ENCODE measurements at regions not wholly inside any gene's neighbourhood (a gene's known extent, or its start where the extent isn't known, plus 50 kb on each side); places are given as distances from the start of the nearest gene placed in this dataset.

DNA sequence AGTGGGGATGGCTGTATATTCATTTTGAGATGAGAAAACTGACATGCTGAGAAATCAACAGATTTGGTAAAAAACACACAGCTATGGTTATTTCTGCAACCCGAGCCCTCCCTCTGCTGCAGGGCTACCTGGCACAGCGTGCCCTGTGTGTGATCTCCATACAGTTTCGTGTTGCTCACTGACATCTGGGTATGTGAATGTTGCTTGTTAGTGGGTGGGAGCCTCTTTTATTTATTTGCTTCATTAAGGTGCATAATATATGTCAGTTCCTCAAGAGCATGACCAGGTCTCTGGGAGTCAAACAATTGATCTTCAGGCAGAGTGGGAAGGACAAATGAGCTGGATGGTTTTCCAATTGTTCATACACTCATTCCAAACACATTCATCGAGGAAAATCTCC lies 139.1 kb upstream of the FHL2 start:
- no peaks in the 10 kb centered on the region for H3F3A ChIP-seq (replicated peaks; ENCODE audit: insufficient read depth)
- no peak overlapping the region for H3K4me2 ChIP-seq
- WGBS (ENCODE audit: low lambda C conversion rate) = 5% methylated on average over 4 of the region's 4 CpGs
- ChIA-PET CTCF (interaction anchor here (0.9 to 2.0 kb wide), 5 partner anchors 9 to 169 kb away, joined by 4 to 10 read pairs (median 5); no protein-coding TSS in a partner anchor), POLR2A (no interaction called here)
- H3K4me1 ChIP-seq (ENCODE audit: control insufficient read depth in 1 of 2, insufficient read depth in 2 of 2, low read depth in 1 of 2, low read length in 1 of 2) = no peaks in the 10 kb centered on the region
- H2AFZ ChIP-seq (ENCODE audit: low read depth) = no peak overlapping the region
- H3K9me2 ChIP-seq = no peaks in the 10 kb centered on the region
- no peaks in the 10 kb centered on the region; the same call in 1 of the 2 replicates for H3K27me3 ChIP-seq (ENCODE audit: insufficient read depth)
- H3K9me3 ChIP-seq = no peaks in the 10 kb centered on the region
- H3K4me3 ChIP-seq (ENCODE audit: low read depth in 2 of 2, low read length in 1 of 2) = no peak overlapping the region
- TF ChIP-seq EP300 (IDR thresholded peaks at IDR 0.05; ENCODE audit: borderline replicate concordance in 1 of 2, low read depth in 1 of 2, low read length in 1 of 2) = no peak
- no peak for TF ChIP-seq FOXM1 (IDR thresholded peaks at IDR 0.05; ENCODE audit: low read depth)
- no peak for TF ChIP-seq CHD2 (IDR thresholded peaks at IDR 0.05; ENCODE audit: low read length, partially characterized antibody)
- no peak for TF ChIP-seq RXRA (IDR thresholded peaks at IDR 0.05; ENCODE audit: borderline replicate concordance, low read depth)
- TF ChIP-seq, protein P1, sequence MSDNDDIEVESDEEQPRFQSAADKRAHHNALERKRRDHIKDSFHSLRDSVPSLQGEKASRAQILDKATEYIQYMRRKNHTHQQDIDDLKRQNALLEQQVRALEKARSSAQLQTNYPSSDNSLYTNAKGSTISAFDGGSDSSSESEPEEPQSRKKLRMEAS (IDR thresholded peaks at IDR 0.05; ENCODE audit: low read depth) = no peak
- TF ChIP-seq RAD21 (IDR thresholded peaks at IDR 0.05; ENCODE audit: low read length) = no peak
- TF ChIP-seq FOSL2 (IDR thresholded peaks at IDR 0.05; ENCODE audit: borderline replicate concordance, low read depth) = no peak
- no peak for TF ChIP-seq TCF12 (IDR thresholded peaks at IDR 0.05)
- TF ChIP-seq SIN3A (IDR thresholded peaks at IDR 0.05; ENCODE audit: borderline replicate concordance, low read depth, low read length) = no peak
- TF ChIP-seq RCOR1 (IDR thresholded peaks at IDR 0.05; ENCODE audit: low read length) = no peak
- no peak for TF ChIP-seq POLR2AphosphoS5 (IDR thresholded peaks at IDR 0.05; ENCODE audit: low read depth, low read length)
- TF ChIP-seq, protein P2, sequence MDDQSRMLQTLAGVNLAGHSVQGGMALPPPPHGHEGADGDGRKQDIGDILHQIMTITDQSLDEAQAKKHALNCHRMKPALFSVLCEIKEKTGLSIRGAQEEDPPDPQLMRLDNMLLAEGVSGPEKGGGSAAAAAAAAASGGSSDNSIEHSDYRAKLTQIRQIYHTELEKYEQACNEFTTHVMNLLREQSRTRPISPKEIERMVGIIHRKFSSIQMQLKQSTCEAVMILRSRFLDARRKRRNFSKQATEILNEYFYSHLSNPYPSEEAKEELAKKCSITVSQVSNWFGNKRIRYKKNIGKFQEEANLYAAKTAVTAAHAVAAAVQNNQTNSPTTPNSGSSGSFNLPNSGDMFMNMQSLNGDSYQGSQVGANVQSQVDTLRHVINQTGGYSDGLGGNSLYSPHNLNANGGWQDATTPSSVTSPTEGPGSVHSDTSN (IDR thresholded peaks at IDR 0.05) = no peak
- TF ChIP-seq MXI1 (IDR thresholded peaks at IDR 0.05; ENCODE audit: low read depth, low read length) = no peak
- TF ChIP-seq, protein P3, sequence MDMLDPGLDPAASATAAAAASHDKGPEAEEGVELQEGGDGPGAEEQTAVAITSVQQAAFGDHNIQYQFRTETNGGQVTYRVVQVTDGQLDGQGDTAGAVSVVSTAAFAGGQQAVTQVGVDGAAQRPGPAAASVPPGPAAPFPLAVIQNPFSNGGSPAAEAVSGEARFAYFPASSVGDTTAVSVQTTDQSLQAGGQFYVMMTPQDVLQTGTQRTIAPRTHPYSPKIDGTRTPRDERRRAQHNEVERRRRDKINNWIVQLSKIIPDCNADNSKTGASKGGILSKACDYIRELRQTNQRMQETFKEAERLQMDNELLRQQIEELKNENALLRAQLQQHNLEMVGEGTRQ (IDR thresholded peaks at IDR 0.05; ENCODE audit: borderline replicate concordance, low read depth, low read length) = no peak
- no peak for TF ChIP-seq RFX5 (IDR thresholded peaks at IDR 0.05; ENCODE audit: low read length)
- no peak for TF ChIP-seq SMC3 (IDR thresholded peaks at IDR 0.05; ENCODE audit: low read depth, low read length)
- TF ChIP-seq, protein P4, sequence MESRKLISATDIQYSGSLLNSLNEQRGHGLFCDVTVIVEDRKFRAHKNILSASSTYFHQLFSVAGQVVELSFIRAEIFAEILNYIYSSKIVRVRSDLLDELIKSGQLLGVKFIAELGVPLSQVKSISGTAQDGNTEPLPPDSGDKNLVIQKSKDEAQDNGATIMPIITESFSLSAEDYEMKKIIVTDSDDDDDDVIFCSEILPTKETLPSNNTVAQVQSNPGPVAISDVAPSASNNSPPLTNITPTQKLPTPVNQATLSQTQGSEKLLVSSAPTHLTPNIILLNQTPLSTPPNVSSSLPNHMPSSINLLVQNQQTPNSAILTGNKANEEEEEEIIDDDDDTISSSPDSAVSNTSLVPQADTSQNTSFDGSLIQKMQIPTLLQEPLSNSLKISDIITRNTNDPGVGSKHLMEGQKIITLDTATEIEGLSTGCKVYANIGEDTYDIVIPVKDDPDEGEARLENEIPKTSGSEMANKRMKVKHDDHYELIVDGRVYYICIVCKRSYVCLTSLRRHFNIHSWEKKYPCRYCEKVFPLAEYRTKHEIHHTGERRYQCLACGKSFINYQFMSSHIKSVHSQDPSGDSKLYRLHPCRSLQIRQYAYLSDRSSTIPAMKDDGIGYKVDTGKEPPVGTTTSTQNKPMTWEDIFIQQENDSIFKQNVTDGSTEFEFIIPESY (IDR thresholded peaks at IDR 0.05; ENCODE audit: borderline replicate concordance, low read depth) = no peak
- TF ChIP-seq, protein P5, sequence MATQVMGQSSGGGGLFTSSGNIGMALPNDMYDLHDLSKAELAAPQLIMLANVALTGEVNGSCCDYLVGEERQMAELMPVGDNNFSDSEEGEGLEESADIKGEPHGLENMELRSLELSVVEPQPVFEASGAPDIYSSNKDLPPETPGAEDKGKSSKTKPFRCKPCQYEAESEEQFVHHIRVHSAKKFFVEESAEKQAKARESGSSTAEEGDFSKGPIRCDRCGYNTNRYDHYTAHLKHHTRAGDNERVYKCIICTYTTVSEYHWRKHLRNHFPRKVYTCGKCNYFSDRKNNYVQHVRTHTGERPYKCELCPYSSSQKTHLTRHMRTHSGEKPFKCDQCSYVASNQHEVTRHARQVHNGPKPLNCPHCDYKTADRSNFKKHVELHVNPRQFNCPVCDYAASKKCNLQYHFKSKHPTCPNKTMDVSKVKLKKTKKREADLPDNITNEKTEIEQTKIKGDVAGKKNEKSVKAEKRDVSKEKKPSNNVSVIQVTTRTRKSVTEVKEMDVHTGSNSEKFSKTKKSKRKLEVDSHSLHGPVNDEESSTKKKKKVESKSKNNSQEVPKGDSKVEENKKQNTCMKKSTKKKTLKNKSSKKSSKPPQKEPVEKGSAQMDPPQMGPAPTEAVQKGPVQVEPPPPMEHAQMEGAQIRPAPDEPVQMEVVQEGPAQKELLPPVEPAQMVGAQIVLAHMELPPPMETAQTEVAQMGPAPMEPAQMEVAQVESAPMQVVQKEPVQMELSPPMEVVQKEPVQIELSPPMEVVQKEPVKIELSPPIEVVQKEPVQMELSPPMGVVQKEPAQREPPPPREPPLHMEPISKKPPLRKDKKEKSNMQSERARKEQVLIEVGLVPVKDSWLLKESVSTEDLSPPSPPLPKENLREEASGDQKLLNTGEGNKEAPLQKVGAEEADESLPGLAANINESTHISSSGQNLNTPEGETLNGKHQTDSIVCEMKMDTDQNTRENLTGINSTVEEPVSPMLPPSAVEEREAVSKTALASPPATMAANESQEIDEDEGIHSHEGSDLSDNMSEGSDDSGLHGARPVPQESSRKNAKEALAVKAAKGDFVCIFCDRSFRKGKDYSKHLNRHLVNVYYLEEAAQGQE (IDR thresholded peaks at IDR 0.05; ENCODE audit: low read depth, low read length) = no peak
- no peak for TF ChIP-seq ELF1 (IDR thresholded peaks at IDR 0.05)
- DNase-seq = no peak
- H3K36me3 ChIP-seq (replicated peaks in 1 of 2; ENCODE audit: control insufficient read depth in 1 of 2, insufficient read depth in 2 of 2, low read length in 1 of 2) = no peaks in the 10 kb centered on the region
- no peak overlapping the region for H3K9ac ChIP-seq
- no peak overlapping the region for H3K27ac ChIP-seq (ENCODE audit: low read depth in 2 of 2, low read length in 1 of 2)
- H4K20me1 ChIP-seq (ENCODE audit: insufficient read depth) = no peaks in the 10 kb centered on the region
- no peaks in the 10 kb centered on the region for H3K79me2 ChIP-seq (ENCODE audit: insufficient read depth)

All from SK-N-SH (cell line).